Activated T-cell treated with anti-CD3 and anti-CD28 coated beads for 24 hours (primary cell): ENCODE measurements at regions not wholly inside any gene's neighbourhood (a gene's known extent, or its start where the extent isn't known, plus 50 kb on each side); places are given as distances from the start of the nearest gene placed in this dataset.

Source experiments
- DNase-seq: peaks from one replicate; pipeline ENCODE4 v3.0.0-alpha.2; 2020; ENCODE audit warnings: low read depth

DNA sequence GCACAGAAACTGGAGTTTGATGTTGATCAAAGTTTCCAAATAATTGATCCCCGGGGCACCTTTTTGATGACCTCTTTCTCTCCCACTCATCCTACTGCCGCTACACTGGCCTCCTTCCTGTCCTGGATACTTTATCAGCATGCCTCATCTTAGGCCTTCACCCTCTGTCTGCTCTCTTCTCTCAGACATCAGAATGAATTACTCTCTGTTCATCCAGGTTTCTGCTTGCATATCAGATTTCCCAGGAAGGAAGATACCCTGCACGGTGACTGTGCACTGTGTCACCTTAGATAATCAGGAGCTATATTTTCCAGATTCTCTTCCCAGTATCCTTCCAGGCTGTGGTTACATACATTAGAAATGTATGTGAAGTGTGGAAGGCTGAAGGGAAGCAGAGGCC lies 397.0 kb downstream of the DIRAS2 start:
- DNase-seq, result no peak

DNA sequence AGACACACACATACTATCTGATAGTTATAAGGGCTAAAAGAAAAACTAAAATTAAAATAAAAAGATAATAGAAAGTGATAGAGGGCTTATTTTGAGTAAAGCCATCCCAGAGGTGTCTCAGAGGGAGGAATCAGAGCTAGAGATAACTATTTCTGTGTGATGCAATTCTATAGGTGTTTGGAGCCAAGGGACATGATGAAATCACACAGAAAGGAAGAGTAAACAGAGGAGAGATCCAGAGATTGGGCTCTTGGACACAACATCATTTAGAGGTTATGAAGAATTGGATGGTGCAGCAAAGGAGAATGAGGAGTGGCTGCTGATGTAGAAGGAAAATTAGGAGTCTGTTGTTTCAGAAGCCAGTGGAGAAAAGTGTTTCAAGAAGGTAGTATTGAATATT lies 393.5 kb downstream of the DIRAS2 start:
- no peak for DNase-seq

DNA sequence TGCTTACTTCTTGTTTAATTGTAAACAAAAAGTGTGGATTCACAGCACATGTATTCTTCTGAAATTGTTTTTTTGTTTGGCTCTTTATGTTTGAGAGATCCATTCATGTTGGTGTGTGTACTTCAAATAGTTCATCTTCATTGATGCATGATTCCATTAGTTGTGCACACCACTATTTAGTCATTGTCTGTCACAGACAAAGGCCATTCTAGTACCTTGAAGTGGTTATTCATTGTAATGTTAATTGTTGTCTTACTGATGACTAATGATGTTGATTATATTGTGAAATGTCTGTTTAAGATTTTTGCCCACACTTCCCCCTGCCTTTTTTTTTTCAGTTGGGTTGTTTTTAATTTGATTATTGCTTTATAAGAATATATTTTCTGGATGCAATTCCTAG lies 391.3 kb downstream of the DIRAS2 start:
- no peak for DNase-seq

DNA sequence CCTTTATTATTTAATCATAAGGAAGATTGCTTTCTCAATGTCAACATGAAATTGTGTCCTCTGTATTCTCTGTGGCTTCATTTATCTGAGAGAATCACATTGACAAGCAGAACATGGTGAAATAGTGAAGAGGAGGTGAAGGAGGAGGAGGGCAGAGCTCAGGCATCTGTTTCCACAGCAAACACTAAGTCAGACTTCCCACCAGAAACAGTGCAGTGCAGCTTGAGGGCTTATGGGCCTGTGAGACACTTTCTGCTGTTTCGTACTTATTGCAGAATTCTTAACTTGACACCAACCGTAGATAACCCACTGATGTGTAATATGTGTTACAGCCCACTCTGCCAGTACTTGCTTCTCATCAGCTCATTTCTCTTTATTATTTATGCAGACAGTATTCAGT lies 386.3 kb downstream of the DIRAS2 start:
- DNase-seq, result no peak

DNA sequence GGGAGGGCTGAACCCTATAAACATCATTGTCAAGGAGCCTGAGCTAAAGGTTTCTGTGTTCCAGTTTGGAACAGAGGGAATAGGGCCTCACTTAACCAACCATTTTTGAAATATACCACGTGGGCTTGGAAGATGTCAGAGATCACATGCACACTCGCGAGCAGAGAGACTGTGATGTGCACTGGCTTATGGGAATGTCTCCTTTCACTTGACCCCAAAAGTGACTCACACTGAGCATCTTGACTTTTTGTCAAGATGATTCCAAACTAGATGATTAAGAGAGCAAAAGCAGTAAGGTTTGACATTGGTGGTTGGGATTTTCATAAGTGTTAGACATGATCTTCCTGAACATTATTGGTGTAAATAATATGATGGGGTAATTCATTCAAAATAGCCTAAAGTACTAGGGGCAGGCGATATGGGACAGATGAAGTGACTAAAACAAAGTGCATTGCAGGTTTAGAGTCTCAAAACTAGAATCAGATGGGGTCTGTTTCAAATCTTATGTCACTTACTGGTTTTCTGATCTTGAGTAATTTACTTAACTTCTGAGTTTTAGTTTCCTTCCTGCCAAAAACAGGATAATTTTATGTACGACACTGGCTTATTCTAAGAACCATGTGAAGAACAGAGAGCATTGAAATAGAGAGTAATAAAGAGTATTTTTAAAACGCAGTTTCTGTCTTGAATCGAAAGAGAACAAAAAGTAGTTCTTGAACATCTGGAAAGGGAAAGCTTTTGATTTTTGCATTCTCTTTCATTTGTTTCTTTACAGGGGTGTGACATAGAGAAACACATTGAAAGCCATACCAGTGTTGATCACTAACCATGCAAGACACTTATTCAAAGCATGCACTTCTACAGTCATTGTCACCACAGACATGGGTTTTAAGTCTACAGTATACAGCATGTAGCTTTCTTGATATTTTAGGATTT lies 383.0 kb downstream of the DIRAS2 start:
- no peak for DNase-seq

DNA sequence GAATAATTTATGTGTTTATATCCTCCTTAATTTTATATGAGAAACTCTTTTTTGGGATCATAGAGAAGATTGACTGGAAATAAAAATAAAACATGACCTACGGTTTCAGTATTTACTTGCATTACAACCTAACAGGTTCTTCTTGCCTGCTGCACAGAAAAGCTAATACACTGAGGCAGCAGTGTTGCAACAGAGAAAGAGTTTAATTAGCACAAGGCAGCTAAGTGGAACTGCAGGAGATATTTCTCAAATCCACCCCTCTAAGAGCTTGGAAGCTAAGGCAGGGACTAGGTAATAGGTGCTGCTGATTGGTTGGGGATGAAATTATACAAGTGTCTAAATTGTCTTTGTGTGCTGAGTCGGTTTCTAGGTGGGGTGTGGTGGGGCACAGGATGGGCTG lies 380.9 kb downstream of the DIRAS2 start:
- no peak for DNase-seq

DNA sequence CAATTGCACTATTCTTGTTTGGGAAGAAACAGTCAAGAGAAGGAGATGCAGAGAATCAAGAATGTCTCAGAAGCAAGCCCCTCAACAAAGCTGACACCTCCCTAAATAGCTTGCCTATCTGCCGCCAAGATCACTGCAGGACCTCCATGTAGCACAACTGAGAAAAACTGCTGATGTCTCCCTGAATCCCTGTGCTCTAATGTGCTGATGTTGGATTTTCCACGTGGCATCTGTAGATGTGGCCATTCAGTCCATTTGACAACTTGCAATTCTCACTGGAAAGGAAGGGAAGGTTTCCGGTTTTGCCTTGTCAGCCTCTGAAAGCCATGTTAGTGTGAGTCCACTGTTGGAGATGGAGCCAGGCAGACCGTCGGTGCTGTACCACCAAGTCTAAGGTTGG lies 374.0 kb downstream of the DIRAS2 start:
- no peak for DNase-seq

DNA sequence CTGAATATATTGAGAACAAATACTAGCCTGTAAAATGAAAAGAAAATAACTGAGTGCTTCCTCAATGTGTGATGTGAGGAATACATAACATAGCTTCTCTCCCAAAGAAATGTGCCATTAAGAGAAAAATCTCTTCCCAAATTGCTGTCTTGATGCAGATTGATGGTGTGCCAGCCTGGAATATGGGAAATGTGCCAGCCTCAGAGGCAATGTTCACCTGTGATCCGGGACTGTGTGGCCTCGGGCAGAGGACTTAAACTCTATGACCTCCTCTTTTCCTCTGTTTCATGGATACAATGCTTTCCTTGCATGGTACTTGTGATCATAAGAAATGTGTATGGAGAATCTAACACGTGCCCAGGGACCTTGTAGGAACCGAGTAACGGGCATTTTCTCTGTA lies 370.9 kb downstream of the DIRAS2 start:
- DNase-seq, result no peak

DNA sequence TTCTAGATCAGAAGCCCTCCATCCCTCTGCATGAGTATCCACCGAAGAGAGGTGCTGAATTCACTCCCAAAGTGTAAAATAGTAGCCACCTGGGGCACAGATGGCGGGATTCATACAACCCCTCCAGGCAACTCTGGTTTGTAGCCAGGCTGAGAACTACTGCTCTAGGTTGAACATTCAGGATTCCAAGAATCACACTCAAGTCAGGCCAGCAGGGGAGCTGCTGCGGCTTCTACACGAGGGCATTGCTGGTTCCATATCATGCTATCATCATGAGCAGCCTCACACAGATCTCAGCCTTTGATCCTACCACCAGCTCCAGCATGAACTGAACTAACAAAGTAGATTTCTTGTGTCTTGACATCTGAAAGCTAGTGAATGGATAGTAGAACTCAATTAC lies 367.9 kb downstream of the DIRAS2 start:
- DNase-seq, result no peak

DNA sequence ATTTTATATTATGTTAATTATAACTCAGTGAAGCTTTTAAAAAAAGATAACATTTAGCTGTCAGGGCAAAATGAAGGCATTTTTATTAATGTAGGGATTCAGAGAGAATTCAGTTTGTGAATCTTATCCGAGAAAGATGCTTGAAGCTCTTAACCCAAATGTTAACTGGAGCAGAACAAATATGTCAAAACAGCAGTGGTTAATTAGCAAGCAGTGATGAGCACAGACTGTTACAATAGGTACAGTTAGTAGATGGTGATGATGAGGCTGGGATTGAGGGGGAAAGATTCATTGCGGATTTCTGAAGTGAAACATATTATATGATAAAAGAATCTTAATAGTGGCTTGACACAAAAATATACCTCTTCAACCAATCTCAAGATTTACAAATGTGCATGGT lies 356.7 kb downstream of the DIRAS2 start:
- no peak for DNase-seq

DNA sequence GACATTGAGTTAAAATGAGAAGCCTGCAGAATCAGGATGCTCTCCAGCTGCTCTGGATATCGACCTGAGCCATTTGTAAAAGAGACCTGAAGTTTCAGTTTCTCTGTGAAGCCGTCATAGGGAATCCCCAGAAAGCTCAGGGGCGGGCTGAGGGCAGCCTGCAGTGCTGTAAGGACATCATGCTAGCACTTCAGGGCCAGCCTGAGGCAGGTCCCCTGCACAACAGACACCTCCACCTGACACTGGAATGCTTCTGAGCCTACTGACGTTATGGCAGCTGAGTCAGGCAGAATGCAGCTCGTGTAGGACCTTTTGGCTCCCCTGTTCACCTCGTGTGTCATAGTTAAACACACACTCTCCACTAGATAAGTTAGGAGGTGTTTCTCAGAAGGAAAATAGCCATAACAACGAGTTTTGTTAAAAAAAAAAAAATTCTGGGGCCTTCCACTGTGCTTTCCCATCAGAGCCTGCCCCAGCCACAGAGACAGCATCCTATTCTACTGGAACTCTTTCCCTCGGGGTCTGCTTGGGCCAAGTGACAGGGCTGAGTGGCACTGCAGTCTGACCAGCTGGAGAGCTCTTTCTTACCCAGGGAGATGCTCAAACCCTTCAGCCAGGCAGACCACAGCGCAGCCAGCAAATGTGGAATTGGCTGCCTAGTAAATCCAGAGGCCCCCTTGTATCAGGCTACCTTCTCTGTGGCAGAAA lies 354.9 kb downstream of the DIRAS2 start:
- DNase-seq, result no peak

DNA sequence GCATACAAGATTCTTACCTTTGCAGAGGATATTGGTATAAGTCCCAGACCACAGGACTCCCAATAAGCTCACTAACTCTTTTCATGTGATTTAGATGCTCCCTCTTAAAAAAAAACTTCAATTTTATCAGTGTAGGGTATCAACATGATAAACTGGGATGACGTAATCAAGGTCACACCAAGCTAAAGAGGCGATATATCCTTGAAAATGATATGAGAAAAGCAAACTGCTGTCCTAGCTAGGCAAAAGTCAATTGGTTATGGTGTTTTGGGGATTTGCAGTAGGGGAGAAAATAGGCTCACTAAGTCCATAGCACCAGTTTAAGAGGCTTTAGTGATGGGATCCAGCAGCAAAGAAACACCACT lies 354.4 kb downstream of the DIRAS2 start:
- no peak for DNase-seq

DNA sequence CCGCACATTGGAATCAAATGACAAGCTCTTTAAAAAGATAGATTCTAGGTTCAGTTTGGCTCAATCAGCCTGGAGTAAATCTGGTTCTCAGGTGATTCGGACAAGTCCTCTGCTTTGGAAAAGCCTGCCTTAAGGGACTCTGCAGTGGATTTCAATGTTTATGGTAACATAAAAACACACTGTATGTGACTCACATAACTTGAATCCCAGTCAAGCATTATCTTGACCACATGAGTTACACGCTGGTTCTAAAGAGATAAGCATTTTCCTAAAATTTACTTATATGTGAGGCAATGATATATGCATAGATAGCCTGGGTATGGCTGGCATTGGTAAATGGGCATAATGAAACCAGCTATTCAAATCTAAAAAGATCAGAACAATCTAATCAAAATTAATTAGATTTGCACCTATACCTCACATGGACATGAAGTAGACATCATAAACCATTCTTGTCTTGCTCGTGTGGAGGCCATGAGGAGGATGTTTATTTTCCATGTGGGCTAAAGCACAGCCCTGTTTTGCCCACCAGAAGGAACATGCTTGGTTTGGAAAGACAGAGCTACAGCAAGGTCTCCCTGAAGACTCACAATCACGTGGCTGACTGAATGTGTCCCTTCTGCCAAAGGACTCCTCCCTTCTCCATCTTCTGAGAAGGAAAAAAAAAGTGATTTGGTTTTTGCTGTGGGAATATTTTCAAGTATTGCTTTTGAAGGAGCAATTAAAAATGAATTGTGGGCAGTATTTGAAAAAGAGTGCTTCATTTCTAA lies 351.7 kb downstream of the DIRAS2 start:
- DNase-seq, result no peak

DNA sequence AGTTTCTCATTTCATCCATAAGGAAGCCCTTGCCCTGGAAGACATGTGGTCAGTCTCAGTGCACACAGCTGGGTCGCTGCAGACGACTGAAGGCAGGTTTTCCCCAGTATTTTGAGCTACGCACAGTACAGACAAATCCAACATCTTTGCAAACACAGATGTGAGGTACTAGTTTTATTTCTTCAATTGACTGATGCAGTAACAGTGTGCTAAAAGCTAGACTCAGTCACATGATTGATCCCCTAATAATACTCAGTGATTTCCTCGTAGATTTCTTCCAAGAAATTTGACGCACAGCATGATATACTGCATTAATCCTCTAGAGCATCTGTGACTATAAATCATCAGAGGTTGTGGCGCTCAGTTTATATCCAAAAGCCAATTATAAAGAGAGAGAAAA lies 346.1 kb downstream of the DIRAS2 start:
- no peak for DNase-seq

DNA sequence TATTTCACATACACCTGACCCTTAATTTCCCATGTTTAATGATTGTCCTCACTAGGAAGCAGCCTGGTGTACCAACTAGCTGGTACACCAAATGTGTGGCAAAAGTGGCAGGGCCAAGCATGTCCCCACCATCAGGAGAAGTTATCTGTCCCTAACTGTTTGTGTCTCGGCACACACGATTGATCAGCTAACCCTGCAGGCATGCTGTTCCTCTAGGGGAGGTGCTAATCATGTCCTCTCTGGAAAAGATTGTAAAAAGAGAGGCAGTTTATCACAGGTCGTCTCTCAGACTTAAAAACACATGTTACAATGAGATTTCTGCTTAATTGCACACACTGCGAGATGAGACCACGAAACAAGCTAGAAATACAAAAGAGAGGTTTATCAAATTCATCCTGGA lies 342.7 kb downstream of the DIRAS2 start:
- DNase-seq, result no peak

DNA sequence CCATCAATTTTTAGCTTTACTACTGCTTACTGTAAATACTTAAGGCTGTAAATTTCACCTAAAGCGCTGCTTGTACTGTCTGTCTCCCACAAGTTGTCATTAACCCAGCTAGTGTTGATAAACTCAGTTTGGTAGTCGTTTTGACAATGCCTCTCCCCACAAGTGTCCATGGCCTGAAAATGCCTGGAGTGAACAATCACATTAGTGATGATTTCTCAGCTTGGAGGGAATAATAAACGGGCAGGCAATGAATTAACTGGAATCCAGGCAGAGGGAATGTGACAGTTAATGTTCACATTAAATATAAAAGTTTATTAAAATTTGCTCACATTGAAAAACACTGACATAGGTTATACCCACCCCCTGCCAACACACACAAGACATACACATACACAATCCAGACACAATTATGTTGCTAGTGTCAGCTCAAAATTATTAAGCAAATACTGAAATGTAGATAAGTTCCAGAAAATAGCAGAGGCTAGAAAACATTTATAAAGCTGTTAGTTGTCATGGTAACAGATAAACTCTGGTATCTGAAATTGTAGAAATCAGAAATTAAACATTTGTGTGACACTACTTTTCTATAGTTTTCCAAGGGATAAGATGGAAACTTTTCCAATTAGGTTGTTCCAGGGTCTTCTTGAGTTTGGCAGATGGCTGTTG lies 341.9 kb downstream of the DIRAS2 start:
- DNase-seq, result no peak

DNA sequence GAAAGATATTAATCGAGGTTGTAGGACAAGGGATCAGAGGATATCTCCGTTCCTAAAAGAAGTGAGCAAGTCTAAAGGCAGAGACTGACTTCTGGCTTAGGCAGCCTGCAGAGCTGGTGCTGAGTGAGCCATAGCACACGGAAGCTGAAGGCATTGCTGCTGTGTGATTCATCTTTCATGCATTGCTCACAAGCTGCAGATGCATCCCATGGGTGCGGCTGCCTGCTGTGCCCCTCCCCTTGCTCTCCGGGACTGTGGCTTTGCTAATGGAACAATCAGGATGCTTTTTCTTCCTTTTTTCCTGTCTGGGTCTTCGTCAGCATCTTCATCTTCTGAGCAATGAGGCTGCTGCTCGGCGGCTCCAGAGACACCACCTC lies 341.4 kb downstream of the DIRAS2 start:
- DNase-seq, result no peak

DNA sequence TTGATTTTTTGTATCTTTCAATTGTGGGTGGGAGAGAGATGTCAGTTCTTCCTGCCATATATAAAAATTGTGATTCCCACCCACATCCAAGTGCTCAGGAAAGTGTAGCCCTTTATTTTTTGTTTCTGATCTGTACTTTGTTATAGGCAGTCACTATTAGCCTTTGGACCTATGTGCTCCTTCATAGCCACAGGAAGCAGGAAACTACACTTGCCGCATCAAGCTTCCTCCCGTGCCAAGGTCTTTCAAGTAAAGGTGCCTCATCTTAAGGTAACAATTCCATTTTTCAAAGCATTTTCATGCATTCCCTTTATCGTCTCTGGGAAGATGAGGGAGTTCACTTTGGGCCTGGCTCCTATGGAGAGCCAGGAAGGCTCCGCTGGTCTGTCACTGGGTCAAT lies 339.0 kb downstream of the DIRAS2 start:
- no peak for DNase-seq

DNA sequence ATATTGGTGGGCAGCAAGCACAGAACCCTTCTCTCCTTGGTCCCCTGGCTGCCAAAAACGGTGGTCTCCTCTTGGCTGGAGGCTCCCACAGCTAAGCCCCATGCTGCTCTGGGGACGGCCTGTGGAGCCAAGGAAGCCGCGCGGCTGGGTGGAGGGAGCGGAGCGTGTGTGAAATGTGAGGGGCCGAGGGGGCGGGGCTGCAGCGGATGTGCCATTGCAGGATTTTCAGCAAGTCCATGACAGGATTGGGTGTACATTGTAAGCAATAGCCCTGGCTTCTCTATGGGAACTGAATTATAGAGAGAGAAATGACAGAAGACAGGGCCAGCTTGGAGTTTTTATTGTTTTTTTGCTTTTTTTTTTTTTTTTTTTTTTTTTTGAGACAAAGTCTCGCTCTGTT lies 336.5 kb downstream of the DIRAS2 start:
- no peak for DNase-seq

DNA sequence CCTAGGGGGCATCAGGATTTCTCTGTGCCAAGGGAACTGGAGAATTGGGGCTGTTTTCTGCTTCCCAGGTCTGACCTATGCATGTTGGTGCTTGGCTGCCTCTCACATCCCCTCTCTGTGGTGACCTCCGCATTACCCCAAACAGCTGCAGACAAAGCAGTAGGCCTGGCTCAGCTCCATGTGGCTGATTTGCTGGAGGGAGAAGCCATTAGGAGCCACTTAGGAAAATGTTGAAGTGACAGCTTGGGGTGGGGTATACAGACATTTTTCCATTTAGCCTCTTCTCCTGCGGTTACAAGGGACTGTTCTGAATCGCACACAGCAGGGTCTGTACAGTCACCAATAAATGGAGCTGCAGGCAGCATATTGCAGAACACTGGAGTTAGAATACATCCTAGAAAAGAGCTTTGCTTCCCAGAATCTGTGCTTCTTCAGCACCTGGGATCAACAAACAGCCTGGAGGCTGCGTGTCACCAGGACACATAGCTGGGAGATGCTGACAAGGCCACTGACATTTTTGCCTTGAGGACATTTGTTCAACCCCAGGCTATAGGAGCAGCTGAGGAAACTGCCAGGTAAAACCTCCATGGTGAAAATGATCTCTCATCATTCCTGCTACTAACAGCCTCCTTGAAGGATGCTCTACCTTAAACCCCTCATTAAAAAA lies 335.3 kb downstream of the DIRAS2 start:
- no peak for DNase-seq

DNA sequence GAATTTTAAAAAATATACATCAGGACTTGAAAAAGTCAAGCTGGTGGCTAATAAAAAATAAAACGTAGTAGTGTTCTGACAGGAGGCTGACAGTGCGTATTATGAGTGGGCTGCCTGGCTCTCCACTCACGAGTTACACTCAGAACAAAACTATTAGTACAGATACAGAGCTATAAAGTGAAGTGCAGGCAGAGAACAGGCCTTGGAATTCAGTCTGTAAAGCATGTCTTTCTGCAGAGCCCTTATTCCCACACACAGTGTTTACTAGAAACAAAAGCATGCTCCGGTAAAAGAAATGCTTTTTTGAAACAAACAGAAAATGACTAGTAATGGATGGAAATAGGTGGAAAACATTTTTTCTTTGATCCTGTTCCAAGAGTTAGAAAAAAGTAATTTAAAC lies 334.7 kb downstream of the DIRAS2 start:
- DNase-seq, result no peak

DNA sequence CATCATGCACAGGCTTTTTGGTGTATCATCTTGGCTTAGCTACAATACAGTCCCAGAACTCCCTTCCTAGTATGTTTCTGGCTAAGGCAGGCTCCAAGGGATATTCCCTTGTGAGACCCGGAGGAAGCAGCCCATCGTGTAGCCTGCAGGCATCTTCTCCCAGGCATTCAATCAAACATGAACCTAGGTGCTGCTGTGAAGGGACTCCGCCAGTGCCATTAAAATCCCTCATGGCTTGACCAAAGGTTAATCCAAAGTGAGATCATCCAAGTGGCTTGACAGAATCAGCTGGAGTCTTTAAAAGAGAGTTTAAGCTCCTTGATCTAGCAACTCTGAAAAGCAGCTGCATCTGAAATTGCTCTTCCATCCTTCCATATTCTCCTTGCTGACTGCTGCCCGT lies 333.9 kb downstream of the DIRAS2 start:
- no peak for DNase-seq
